Upper lobe of left lung (tissue), 4 donors: ENCODE measurements at regions not wholly inside any gene's neighbourhood (a gene's known extent, or its start where the extent isn't known, plus 50 kb on each side); places are given as distances from the start of the nearest gene placed in this dataset.

ENCODE experiments used
- EP300 ChIP-seq, 4 donors: sonication (generic); formaldehyde crosslinking; IDR thresholded peaks; one replicate each; pipeline ENCODE4 v1.5.1; 2017; ENCODE audit warnings: antibody characterized with exemption in 4 of 4, control low read depth in 2 of 4
- POLR2A ChIP-seq, 4 donors: fragments of 450-650 bp; IDR thresholded peaks; one replicate each; pipeline ENCODE4 v1.5.1; 2016 to 2017; ENCODE audit warnings: antibody characterized with exemption in 4 of 4, mild to moderate bottlenecking in 2 of 4
- POLR2AphosphoS5 ChIP-seq, 2 donors: sonication (generic); formaldehyde crosslinking; IDR thresholded peaks; one replicate each; pipeline ENCODE4 v1.5.1; 2017; ENCODE audit warnings: antibody characterized with exemption in 2 of 2
- TF ChIP-seq, protein P1 (sequence below), 6 experiments: fragments of 450-650 bp in 4 of 6; fragments of 200-600 bp in 2 of 6; sonication (generic) in 2 of 6; IDR thresholded peaks; one replicate each; pipeline ENCODE4 v1.5.1; 2016 to 2019; ENCODE audit warnings: antibody characterized with exemption in 6 of 6

DNA sequence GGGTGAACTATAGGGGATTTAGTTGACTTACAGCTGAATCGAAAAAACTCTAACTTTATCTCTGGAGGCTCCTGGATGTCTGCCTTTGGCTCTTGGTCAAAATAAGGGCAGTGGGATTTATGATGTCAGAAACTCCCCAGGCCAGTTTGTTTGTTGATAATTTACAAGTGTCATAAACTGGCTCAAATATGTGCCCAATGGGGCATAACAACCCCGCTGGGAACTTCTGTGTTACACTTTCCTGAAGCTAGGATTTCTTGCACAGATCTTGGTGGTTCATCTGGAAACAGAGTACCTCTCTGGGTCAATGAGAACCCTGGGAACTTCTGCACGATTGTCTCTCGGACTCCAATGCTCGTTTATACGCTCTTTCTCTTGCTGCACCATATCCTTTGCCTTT is 58.7 kb upstream of the MUCL1 start:
- TF ChIP-seq, protein P1, sequence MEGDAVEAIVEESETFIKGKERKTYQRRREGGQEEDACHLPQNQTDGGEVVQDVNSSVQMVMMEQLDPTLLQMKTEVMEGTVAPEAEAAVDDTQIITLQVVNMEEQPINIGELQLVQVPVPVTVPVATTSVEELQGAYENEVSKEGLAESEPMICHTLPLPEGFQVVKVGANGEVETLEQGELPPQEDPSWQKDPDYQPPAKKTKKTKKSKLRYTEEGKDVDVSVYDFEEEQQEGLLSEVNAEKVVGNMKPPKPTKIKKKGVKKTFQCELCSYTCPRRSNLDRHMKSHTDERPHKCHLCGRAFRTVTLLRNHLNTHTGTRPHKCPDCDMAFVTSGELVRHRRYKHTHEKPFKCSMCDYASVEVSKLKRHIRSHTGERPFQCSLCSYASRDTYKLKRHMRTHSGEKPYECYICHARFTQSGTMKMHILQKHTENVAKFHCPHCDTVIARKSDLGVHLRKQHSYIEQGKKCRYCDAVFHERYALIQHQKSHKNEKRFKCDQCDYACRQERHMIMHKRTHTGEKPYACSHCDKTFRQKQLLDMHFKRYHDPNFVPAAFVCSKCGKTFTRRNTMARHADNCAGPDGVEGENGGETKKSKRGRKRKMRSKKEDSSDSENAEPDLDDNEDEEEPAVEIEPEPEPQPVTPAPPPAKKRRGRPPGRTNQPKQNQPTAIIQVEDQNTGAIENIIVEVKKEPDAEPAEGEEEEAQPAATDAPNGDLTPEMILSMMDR (IDR thresholded peaks at IDR 0.05) = no peak
- TF ChIP-seq EP300 (IDR thresholded peaks at IDR 0.05) (no peak), POLR2A (IDR thresholded peaks at IDR 0.05) (no peak), POLR2AphosphoS5 (IDR thresholded peaks at IDR 0.05) (no peak)
